Liver (tissue), 8 donors: ENCODE measurements at regions not wholly inside any gene's neighbourhood (a gene's known extent, or its start where the extent isn't known, plus 50 kb on each side); places are given as distances from the start of the nearest gene placed in this dataset.
"Not testable (repeated sequence)": the region's sequence is repeated elsewhere in the genome, so short reads cannot be mapped to it uniquely, and the experiment has no call there.

Experiments
- DNase-seq: peaks from one replicate; pipeline ENCODE4 v3.0.0-alpha.2; 2017; ENCODE audit warnings: low spot score
- H3K27ac ChIP-seq, 2 donors: one replicate each; pipeline ENCODE4 v1.7.0; 2013; ENCODE audit warnings: inconsistent platforms in 2 of 2, low read length in 2 of 2, control low read depth in 1 of 2, low read depth in 1 of 2, mild to moderate bottlenecking in 1 of 2
- H3K27me3 ChIP-seq, 4 donors: one replicate each; pipeline versions ENCODE4 v1.6.1 to v1.7.0; 2013; ENCODE audit warnings: low read length in 3 of 4, inconsistent platforms in 1 of 4, mild to moderate bottlenecking in 1 of 4, moderate library complexity in 1 of 4; ENCODE audit not compliant: control insufficient read depth in 4 of 4, insufficient read depth in 4 of 4
- H3K36me3 ChIP-seq, 4 donors: one replicate each; pipeline versions ENCODE4 v1.6.1 to v1.7.0; 2013; ENCODE audit warnings: low read length in 3 of 4, mild to moderate bottlenecking in 3 of 4, low read depth in 1 of 4, moderate library complexity in 1 of 4; ENCODE audit not compliant: control insufficient read depth in 4 of 4, insufficient read depth in 3 of 4
- H3K4me1 ChIP-seq, 4 donors: one replicate each; pipeline versions ENCODE4 v1.6.1 to v1.7.0; 2013; ENCODE audit warnings: low read length in 3 of 4, mild to moderate bottlenecking in 3 of 4, moderate library complexity in 1 of 4; ENCODE audit not compliant: control insufficient read depth in 4 of 4, insufficient read depth in 4 of 4
- H3K4me3 ChIP-seq, 3 donors: one replicate each; pipeline versions ENCODE4 v1.6.1 to v1.7.0; 2013; ENCODE audit warnings: low read length in 3 of 3, control low read depth in 1 of 3, low read depth in 1 of 3, mild to moderate bottlenecking in 1 of 3
- H3K9ac ChIP-seq, 2 donors: one replicate each; pipeline ENCODE4 v1.7.0; 2013; ENCODE audit warnings: low read length in 2 of 2, mild to moderate bottlenecking in 2 of 2, moderate library complexity in 2 of 2, control low read depth in 1 of 2, low read depth in 1 of 2
- H3K9me3 ChIP-seq, 4 donors: one replicate each; pipeline versions ENCODE4 v1.6.1 to v1.7.0; 2013; ENCODE audit warnings: low read length in 3 of 4; ENCODE audit not compliant: control insufficient read depth in 4 of 4
- ATF3 ChIP-seq: IDR thresholded peaks from 2 replicates; pipeline ENCODE4 v1.6.1; 2016; ENCODE audit warnings: antibody characterized with exemption
- CTCF ChIP-seq: fragments of 150-350 bp; IDR thresholded peaks from 2 replicates; pipeline ENCODE4 v1.5.1; 2017; ENCODE audit warnings: improper control_type of control experiment, low read depth, low read length; ENCODE audit not compliant: missing input control
- FOXA1 ChIP-seq: IDR thresholded peaks from 2 replicates; pipeline ENCODE4 v1.6.1; 2016; ENCODE audit warnings: antibody characterized with exemption
- FOXA2 ChIP-seq: IDR thresholded peaks from 2 replicates; pipeline ENCODE4 v1.6.1; 2016; ENCODE audit warnings: antibody characterized with exemption
- GABPA ChIP-seq, 2 donors: IDR thresholded peaks in 1 of 2; conservative IDR thresholded peaks in 1 of 2; 2 replicates each; pipeline ENCODE4 v1.6.1; 2016; ENCODE audit warnings: antibody characterized with exemption in 2 of 2, mild to moderate bottlenecking in 1 of 2, moderate library complexity in 1 of 2
- HNF4A ChIP-seq, 2 donors: conservative IDR thresholded peaks; 2 replicates each; pipeline ENCODE4 v1.6.1; 2016; ENCODE audit warnings: antibody characterized with exemption in 2 of 2, mild to moderate bottlenecking in 2 of 2
- HNF4G ChIP-seq: IDR thresholded peaks from 2 replicates; pipeline ENCODE4 v1.6.1; 2016; ENCODE audit warnings: antibody characterized with exemption
- MAX ChIP-seq: IDR thresholded peaks from 2 replicates; pipeline ENCODE4 v1.6.1; 2016; ENCODE audit warnings: antibody characterized with exemption
- NR2F2 ChIP-seq: IDR thresholded peaks from 2 replicates; pipeline ENCODE4 v1.6.1; 2016; ENCODE audit warnings: antibody characterized with exemption
- RAD21 ChIP-seq, 2 donors: IDR thresholded peaks; 2 replicates each; pipeline ENCODE4 v1.6.1; 2016; ENCODE audit warnings: antibody characterized with exemption in 2 of 2, mild to moderate bottlenecking in 2 of 2
- SP1 ChIP-seq: IDR thresholded peaks from 2 replicates; pipeline ENCODE4 v1.6.1; 2018; ENCODE audit warnings: antibody characterized with exemption, mild to moderate bottlenecking
- TAF1 ChIP-seq: conservative IDR thresholded peaks from 2 replicates; pipeline ENCODE4 v1.6.1; 2016; ENCODE audit warnings: antibody characterized with exemption, mild to moderate bottlenecking
- YY1 ChIP-seq: IDR thresholded peaks from 2 replicates; pipeline ENCODE4 v1.6.1; 2016; ENCODE audit warnings: antibody characterized with exemption, mild to moderate bottlenecking
- ZBTB33 ChIP-seq: IDR thresholded peaks from 2 replicates; pipeline ENCODE4 v1.6.1; 2016; ENCODE audit warnings: antibody characterized with exemption
- WGBS: extraction: QIAGEN DNeasy Blood & Tissue Kit; methylation state at CpG from one replicate; pipeline ENCODE4 v1.1.7; 2013; 5-methylcytosine and 5-hydroxymethylcytosine counted together
- donor health status: healthy.
- donor health status: healthy.
- donor health status: healthy.
- donor health status: healthy.
- donor health status: healthy.

- 75% methylated on average over 7 of the region's 7 CpGs for WGBS
- Histone ChIP-seq H3K9me3 (no peaks in the 10 kb centered on the region), H3K27me3 (no peaks in the 10 kb centered on the region), H3K9ac (no peak overlapping the region), H3K27ac (no peak overlapping the region), H3K4me1 (no peaks in the 10 kb centered on the region), H3K4me3 (no peak overlapping the region), H3K36me3 (no peaks in the 10 kb centered on the region)
- no peak for DNase-seq
- no peak for TF ChIP-seq HNF4A (conservative IDR thresholded peaks at IDR 0.05)
- no peak for TF ChIP-seq HNF4G
- TF ChIP-seq FOXA1 = no peak
- TF ChIP-seq RAD21 (IDR thresholded peaks at IDR 0.05) = no peak
- TF ChIP-seq CTCF = no peak
- no peak for TF ChIP-seq MAX
- no peak for TF ChIP-seq TAF1
- no peak for TF ChIP-seq YY1
- no peak for TF ChIP-seq ATF3
These were observed 300.5 kb upstream of the IGF1R start for GRCh38 chr15:98347866-98348265.

- Histone ChIP-seq H3K27ac (no peak overlapping the region), H3K36me3 (no peaks in the 10 kb centered on the region), H3K27me3 (peaks cover 0 to 4% (median 0%) of the 10 kb centered on the region in 4 donors), H3K9ac (no peak overlapping the region), H3K4me1 (no peaks in the 10 kb centered on the region), H3K4me3 (no peak overlapping the region), H3K9me3 (no peaks in the 10 kb centered on the region)
- WGBS = 65% methylated on average over 2 of the region's 2 CpGs
- no peak for DNase-seq
- TF ChIP-seq ATF3 = no peak
- no peak for TF ChIP-seq NR2F2
- no peak for TF ChIP-seq YY1
- TF ChIP-seq GABPA (IDR thresholded peaks at IDR 0.05 in 1 of 2, conservative IDR thresholded peaks at IDR 0.05 in 1 of 2) = no peak
- no peak for TF ChIP-seq MAX
- TF ChIP-seq HNF4A (conservative IDR thresholded peaks at IDR 0.05) = no peak
- no peak for TF ChIP-seq HNF4G
These were observed 298.1 kb upstream of the IGF1R start for GRCh38 chr15:98350276-98350675.

GRCh38 chr15:98358274-98358673, 290.1 kb upstream of the IGF1R start:
- H3K36me3 ChIP-seq, H3K9me3 ChIP-seq, H3K4me1 ChIP-seq, H3K27ac ChIP-seq, H3K9ac ChIP-seq, H3K4me3 ChIP-seq, DNase-seq, H3K27me3 ChIP-seq: not testable (repeated sequence)
- 94% methylated on average over 5 of the region's 5 CpGs for WGBS

GRCh38 chr15:98358971-98359370, 289.4 kb upstream of the IGF1R start:
- TF ChIP-seq CTCF (no peak), ATF3 (no peak), FOXA1 (no peak), FOXA2 (no peak), HNF4A (conservative IDR thresholded peaks at IDR 0.05) (no peak), NR2F2 (no peak), SP1 (no peak), GABPA (IDR thresholded peaks at IDR 0.05 in 1 of 2, conservative IDR thresholded peaks at IDR 0.05 in 1 of 2) (no peak), MAX (no peak), RAD21 (IDR thresholded peaks at IDR 0.05) (no peak), ZBTB33 (no peak)

More at GRCh38 chr15:98358971-98359370, 289.4 kb upstream of the IGF1R start:
- no peak overlapping the region for H3K9ac ChIP-seq
- H3K36me3 ChIP-seq = no peaks in the 10 kb centered on the region
- H3K27ac ChIP-seq = no peak overlapping the region
- no peak for DNase-seq
- no peak overlapping the region for H3K4me3 ChIP-seq
- peaks cover 0 to 3% (median 0%) of the 10 kb centered on the region in 4 donors for H3K27me3 ChIP-seq
- WGBS = 64% methylated on average over 8 of the region's 8 CpGs
- no peaks in the 10 kb centered on the region for H3K4me1 ChIP-seq
- peaks cover 0 to 6% (median under 1%) of the 10 kb centered on the region in 4 donors for H3K9me3 ChIP-seq
